WERI-Rb-1 (cell line): ENCODE measurements at regions not wholly inside any gene's neighbourhood (a gene's known extent, or its start where the extent isn't known, plus 50 kb on each side); places are given as distances from the start of the nearest gene placed in this dataset.

ENCODE experiments used
- DNase-seq: peaks from one replicate; pipeline ENCODE4 v3.0.0-alpha.2; 2020
- H3K27ac ChIP-seq: fragments of 250-450 bp; sonication (Bioruptor Pico); 2 replicates; pipeline ENCODE4 v1.5.1; 2020; ENCODE audit warnings: mild to moderate bottlenecking, moderate library complexity
- H3K27me3 ChIP-seq: fragments of 250-450 bp; sonication (Bioruptor Pico); 2 replicates; pipeline ENCODE4 v1.5.1; 2021; ENCODE audit warnings: mild to moderate bottlenecking, low read depth, moderate library complexity; ENCODE audit not compliant: insufficient read depth, severe bottlenecking
- H3K36me3 ChIP-seq: fragments of 250-450 bp; sonication (Bioruptor Pico); 2 replicates; pipeline ENCODE4 v1.5.1; 2020; ENCODE audit warnings: mild to moderate bottlenecking, moderate library complexity
- H3K4me3 ChIP-seq: 2 replicates; pipeline ENCODE4 v1.5.1; 2011; ENCODE audit warnings: low read depth, mild to moderate bottlenecking, control low read depth, low read length
- H3K9me3 ChIP-seq: fragments of 250-450 bp; sonication (Bioruptor Pico); 2 replicates; pipeline ENCODE4 v1.5.1; 2021; ENCODE audit warnings: mild to moderate bottlenecking, moderate library complexity; ENCODE audit not compliant: severe bottlenecking
- CTCF ChIP-seq: IDR thresholded peaks from 2 replicates; pipeline ENCODE4 v1.5.1; 2011; ENCODE audit warnings: low read depth, mild to moderate bottlenecking, control low read depth, inconsistent platforms, low read length

GRCh38 chr5:130706696-130707095, 458.4 kb downstream of the HINT1 start:
- H3K4me3 ChIP-seq: no peak overlapping the region
- no peaks in the 10 kb centered on the region for H3K36me3 ChIP-seq
- no peak for TF ChIP-seq CTCF
- H3K27me3 ChIP-seq: no peaks in the 10 kb centered on the region
- DNase-seq: no peak
- H3K27ac ChIP-seq: no peak overlapping the region
- no peaks in the 10 kb centered on the region for H3K9me3 ChIP-seq

GRCh38 chr5:130705368-130705767, 459.7 kb downstream of the HINT1 start:
- no peak for DNase-seq
- H3K27me3 ChIP-seq: no peaks in the 10 kb centered on the region
- no peaks in the 10 kb centered on the region for H3K36me3 ChIP-seq
- no peak overlapping the region for H3K4me3 ChIP-seq
- no peak overlapping the region for H3K27ac ChIP-seq
- no peaks in the 10 kb centered on the region for H3K9me3 ChIP-seq
- no peak for TF ChIP-seq CTCF

- H3K27me3 ChIP-seq: no peaks in the 10 kb centered on the region
- no peaks in the 10 kb centered on the region for H3K36me3 ChIP-seq
- DNase-seq: no peak
- H3K4me3 ChIP-seq: no peak overlapping the region
- no peaks in the 10 kb centered on the region for H3K9me3 ChIP-seq
- no peak overlapping the region for H3K27ac ChIP-seq
- TF ChIP-seq CTCF: no peak
Measured at GRCh38 chr5:130693509-130693908, 471.5 kb downstream of the HINT1 start.

GRCh38 chr5:130692770-130693169, 472.3 kb downstream of the HINT1 start:
- no peak for DNase-seq
- no peak overlapping the region for H3K4me3 ChIP-seq

GRCh38 chr5:130689831-130690230, 475.2 kb downstream of the HINT1 start:
- TF ChIP-seq CTCF: no peak
- Histone ChIP-seq H3K36me3 (no peaks in the 10 kb centered on the region), H3K27me3 (no peaks in the 10 kb centered on the region), H3K27ac (no peak overlapping the region), H3K9me3 (no peaks in the 10 kb centered on the region), H3K4me3 (no peak overlapping the region)
- DNase-seq: no peak

More at GRCh38 chr5:130692770-130693169, 472.3 kb downstream of the HINT1 start:
- Histone ChIP-seq H3K9me3 (no peaks in the 10 kb centered on the region), H3K36me3 (no peaks in the 10 kb centered on the region), H3K27me3 (no peaks in the 10 kb centered on the region), H3K27ac (no peak overlapping the region)
- no peak for TF ChIP-seq CTCF

- TF ChIP-seq CTCF: no peak
- no peak for DNase-seq
Measured at GRCh38 chr5:130687085-130687733, 477.8 kb downstream of the HINT1 start.

More at GRCh38 chr5:130687085-130687733, 477.8 kb downstream of the HINT1 start:
- H3K4me3 ChIP-seq: no peak overlapping the region
- H3K27ac ChIP-seq: no peak overlapping the region
- no peaks in the 10 kb centered on the region for H3K36me3 ChIP-seq
- no peaks in the 10 kb centered on the region for H3K9me3 ChIP-seq
- no peaks in the 10 kb centered on the region for H3K27me3 ChIP-seq
